ENCODE measurements at regions not wholly inside any gene's neighbourhood (a gene's known extent, or its start where the extent isn't known, plus 50 kb on each side); places are given as distances from the start of the nearest gene placed in this dataset.

DNA sequence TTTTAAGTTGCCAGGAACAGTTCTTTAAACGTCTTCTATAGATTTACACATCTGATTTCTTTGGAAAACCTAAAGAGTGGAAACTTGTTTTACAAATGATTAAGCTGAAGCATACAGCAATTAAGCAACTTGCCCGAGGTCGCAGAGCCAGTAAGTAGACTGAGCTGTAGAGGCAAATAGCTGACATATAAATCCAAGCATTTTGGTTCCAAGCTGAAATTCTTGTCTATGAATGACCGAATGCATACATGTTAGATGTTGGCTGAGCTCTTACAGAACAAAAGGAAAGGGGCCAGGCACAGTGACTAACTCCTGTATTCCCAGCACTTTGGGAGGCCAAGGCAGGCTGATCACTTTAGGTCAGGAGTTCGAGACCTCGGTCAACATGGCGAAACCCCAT, 101.8 kb upstream of the SGK1 start:
- ATAC-seq (ENCODE audit: low FRiP score) (no peak), DNase-seq (ENCODE audit: low spot score) (no peak)
- TF ChIP-seq, protein P1, sequence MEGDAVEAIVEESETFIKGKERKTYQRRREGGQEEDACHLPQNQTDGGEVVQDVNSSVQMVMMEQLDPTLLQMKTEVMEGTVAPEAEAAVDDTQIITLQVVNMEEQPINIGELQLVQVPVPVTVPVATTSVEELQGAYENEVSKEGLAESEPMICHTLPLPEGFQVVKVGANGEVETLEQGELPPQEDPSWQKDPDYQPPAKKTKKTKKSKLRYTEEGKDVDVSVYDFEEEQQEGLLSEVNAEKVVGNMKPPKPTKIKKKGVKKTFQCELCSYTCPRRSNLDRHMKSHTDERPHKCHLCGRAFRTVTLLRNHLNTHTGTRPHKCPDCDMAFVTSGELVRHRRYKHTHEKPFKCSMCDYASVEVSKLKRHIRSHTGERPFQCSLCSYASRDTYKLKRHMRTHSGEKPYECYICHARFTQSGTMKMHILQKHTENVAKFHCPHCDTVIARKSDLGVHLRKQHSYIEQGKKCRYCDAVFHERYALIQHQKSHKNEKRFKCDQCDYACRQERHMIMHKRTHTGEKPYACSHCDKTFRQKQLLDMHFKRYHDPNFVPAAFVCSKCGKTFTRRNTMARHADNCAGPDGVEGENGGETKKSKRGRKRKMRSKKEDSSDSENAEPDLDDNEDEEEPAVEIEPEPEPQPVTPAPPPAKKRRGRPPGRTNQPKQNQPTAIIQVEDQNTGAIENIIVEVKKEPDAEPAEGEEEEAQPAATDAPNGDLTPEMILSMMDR (IDR thresholded peaks at IDR 0.05) = no peak

DNA sequence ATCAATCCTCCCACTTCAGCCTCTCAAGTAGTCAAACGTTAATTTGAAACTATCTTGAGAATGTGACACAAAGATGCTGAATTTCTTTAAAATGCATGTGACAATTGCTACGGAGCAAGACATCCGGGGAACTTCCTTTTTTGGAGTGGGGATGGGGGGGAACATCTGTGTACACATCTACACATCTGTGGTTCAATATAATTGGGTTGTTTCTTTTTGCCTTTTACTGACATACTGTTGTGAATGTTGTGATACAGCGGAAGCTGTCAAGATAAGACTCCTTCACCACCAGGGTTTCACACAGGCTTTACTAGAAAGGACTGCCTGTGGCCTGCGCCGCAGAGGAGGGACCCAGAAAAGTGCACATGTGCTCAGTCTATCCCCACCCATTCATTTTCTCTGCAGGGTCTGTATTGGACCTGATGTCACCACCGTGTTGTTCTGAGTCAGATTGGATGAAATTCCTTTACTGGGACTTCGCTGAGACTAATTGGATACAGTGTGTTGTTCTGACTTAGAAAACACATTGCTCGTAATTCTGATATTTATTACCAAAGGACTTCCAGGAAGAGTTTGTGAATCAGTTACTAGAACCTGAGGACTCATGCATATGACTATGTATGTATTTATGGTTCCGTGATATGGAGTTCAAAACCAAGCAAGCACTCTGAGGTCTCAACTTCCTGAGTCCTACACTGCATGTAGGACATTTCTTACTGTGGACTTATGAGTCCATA, 98.7 kb upstream of the SGK1 start:
- ATAC-seq (ENCODE audit: low FRiP score) = no peak
- TF ChIP-seq, protein P1 (IDR thresholded peaks at IDR 0.05) = no peak
- no peak for DNase-seq (ENCODE audit: low spot score)

DNA sequence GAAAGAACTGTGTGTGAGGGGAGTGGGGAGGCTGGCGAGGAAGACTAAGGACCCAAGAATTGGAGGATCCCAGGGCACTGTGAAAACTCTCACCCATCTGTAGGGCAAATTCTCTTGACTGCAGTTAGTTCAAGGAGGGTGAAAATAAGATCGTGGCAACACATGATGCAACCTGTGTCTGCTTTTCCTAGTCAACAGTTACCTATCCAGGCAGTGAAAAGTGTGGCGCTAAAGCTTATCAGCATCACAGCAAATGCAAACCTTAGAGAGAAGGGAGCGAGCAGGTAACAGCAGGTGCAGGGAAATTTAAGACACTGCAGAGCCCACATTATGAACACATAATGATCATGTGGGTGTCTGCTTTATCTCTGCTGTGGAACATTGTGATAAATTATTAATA, 97.7 kb upstream of the SGK1 start:
- ATAC-seq (ENCODE audit: low FRiP score) (no peak), DNase-seq (ENCODE audit: low spot score) (no peak)

DNA sequence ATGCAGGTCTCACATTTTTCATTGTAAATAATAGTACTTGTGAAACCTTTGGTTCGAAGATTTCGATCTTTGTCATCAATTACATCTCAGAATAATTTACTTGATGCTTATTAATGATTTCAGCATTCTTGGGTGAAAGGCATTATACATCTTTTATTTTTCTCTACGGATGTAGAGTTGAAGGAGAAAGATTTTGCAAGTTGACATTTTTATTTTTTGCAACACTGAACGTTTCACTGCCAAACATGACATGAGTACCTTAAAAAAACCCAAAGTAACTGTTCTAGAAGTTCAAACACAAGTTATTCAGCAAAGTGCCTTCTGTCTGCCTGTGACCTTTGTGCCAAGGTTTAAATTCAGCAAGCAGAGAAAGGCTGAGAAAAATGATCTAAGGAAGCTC, 97.3 kb upstream of the SGK1 start:
- TF ChIP-seq, protein P1 (IDR thresholded peaks at IDR 0.05) = no peak
- DNase-seq (ENCODE audit: low spot score) (no peak), ATAC-seq (ENCODE audit: low FRiP score) (no peak)

More for the DNA sequence above, 97.7 kb upstream of the SGK1 start:
- TF ChIP-seq, protein P1 (IDR thresholded peaks at IDR 0.05) = no peak

DNA sequence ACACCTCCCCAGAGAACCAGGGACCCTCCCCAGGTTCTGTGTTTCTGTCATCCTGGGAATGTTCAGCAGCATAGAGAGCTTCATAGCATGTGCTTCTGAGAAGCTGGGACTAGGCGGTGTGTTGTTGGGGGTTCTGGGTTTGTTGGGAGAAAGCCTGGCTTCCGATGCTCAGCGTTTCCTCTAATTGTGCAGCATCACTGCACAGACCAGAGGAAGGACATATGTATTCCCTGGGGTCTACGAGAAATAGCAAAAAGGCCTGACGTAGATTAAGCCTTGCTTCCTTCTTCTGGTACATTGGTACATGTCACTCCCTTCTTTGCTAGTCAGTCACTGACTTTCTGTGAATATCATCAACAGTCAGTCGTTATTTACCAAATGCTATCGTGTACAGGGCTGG, 96.9 kb upstream of the SGK1 start:
- ATAC-seq (ENCODE audit: low FRiP score) (no peak), DNase-seq (ENCODE audit: low spot score) (no peak)
- TF ChIP-seq, protein P1 (IDR thresholded peaks at IDR 0.05) = no peak

DNA sequence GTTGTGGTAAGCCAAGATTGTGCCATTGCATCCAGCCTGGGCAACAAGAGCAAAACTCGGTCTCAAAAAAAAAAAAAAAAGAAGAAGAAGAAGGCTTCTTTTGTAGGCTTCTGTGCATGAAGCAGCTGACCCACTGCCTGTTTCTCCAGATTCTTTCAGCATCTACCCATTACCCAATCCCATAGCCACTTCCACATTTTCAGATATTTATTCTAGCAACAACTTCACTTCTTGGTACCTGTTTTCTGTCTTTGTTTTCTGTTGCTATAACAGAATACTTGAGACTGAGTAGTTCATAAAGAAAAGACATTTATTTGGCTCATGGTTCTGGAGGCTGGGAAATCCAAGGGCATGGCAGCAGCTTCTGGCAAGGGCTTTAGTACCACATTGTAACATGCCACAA, 95.3 kb upstream of the SGK1 start:
- no peak for DNase-seq (ENCODE audit: low spot score)
- ATAC-seq (ENCODE audit: low FRiP score) = no peak
- TF ChIP-seq, protein P1 (IDR thresholded peaks at IDR 0.05) = no peak

DNA sequence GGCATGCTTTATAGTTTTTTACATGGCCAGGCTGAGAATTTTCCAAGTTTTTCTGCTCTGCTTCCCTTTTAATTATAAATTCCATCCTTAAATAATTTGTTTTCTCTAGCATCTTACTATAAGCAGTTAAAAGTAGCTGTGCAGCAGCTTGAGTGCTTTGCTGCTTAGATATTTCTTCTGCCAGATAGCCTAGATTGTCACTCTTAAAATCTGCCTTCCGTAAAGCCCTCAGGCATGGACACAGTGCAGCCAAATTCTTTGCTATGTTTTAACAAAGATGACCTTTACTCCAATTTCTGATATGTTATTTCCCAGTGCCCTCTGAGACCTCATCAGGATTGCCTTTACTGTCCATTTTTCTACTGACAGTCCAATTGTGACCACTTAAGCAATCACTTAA, 92.6 kb upstream of the SGK1 start:
- DNase-seq (ENCODE audit: low spot score) (no peak), ATAC-seq (ENCODE audit: low FRiP score) (no peak)
- TF ChIP-seq, protein P1 (IDR thresholded peaks at IDR 0.05) = no peak
